Stimulated activated CD4-positive, alpha-beta T cell treated with anti-CD3 and anti-CD28 coated beads, TNF-alpha, amount 100 ng/mL, for 1 hour (primary cell): ENCODE measurements at regions not wholly inside any gene's neighbourhood (a gene's known extent, or its start where the extent isn't known, plus 50 kb on each side); places are given as distances from the start of the nearest gene placed in this dataset.

ENCODE experiments used
- DNase-seq, 3 donors: peaks; one replicate each; pipeline ENCODE4 v3.0.0-alpha.2; 2020; ENCODE audit warnings: low read depth in 3 of 3, low spot score in 1 of 3

DNA sequence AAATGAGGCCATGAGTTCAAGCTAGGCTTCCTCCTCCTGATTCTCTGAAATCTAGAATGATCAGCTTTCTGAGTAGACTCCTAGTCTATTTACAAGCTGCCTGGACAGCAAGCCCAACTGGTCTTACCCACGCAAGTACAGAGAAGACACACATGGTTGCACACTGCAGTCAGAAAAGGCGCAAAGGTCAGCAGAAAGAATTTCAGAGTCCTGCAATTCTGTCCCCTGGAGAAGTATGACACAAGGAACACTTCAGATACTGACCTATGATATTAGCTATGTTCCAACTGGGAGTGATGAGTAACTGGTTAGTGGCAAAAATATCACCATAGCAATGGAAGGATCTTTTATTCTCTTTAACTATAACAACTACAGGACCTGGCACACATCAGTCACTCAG, 336.1 kb upstream of the PKDCC start:
- no peak for DNase-seq

DNA sequence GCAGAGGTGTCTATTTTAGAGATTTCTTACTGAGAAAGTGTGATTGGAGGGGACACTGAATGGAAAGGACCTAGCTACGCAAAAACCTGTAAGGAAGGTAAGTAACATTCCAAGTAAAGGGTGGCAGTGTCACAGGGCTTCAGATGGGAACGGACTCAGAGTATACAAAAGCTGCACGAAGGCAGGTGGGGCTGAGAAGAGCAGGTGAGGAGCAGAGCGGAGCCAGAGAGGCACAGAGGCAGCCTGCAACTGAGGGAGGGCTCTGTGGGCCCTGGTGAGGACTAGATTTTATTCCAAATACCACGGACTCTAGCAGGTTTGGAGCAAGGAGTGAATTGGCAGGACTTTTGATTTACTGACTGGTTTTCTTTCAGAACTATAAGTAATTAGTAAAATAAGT, 331.3 kb upstream of the PKDCC start:
- DNase-seq = no peak

DNA sequence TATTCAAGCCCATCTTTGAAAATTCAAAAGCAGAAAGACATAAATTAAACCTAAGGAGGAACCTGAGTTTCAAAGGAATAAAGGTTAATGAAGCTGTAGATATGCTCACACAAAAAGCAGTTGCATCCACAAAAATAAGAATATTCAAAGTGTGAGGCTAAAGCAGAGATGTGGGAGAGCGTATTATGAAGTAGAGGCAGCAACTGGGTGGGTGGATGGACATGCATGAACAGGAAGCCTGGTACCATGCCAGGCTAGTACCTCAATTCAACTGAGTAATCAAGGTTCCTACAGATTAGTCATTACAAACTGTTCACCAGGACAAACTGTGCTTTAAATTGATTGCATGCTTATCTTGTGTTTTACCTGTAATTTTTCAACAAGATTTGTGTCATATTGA, 330.0 kb upstream of the PKDCC start:
- DNase-seq = no peak

DNA sequence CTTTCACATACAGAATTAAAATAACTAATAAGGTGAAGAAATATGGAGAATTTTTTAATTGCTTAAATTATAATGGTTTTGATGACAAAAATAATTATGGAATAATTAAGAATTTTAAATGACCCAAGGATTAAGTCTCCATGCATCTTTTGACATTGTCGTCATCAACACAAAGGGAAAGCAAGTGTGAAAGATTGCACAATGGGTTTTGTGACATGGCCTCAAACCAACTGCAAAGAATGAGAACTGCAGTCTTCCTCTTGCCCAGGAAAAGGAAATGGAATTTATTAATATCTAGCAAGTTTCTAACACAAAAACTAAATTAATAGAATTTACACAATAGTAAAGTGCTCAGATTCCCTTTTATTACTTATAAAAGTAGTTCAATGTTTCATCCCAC, 329.1 kb upstream of the PKDCC start:
- no peak for DNase-seq

DNA sequence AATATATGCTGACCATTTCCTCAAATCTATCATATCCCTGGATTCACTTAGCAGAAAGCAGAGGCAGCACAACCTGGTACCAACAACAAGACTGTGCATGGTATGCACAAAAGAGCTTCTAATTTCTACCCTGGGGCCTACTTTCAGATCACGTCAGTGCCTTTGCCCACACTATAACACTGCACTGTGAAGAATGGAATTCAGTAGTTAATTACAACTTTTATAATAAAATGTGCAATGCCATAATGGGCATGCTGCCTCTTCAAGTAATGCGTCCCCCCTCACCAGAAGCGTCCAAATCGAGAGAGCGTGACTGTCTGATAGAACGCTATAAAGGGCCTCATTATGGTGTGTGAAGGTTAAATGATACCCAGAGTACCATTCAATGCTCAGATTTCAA, 328.1 kb upstream of the PKDCC start:
- DNase-seq = no peak

DNA sequence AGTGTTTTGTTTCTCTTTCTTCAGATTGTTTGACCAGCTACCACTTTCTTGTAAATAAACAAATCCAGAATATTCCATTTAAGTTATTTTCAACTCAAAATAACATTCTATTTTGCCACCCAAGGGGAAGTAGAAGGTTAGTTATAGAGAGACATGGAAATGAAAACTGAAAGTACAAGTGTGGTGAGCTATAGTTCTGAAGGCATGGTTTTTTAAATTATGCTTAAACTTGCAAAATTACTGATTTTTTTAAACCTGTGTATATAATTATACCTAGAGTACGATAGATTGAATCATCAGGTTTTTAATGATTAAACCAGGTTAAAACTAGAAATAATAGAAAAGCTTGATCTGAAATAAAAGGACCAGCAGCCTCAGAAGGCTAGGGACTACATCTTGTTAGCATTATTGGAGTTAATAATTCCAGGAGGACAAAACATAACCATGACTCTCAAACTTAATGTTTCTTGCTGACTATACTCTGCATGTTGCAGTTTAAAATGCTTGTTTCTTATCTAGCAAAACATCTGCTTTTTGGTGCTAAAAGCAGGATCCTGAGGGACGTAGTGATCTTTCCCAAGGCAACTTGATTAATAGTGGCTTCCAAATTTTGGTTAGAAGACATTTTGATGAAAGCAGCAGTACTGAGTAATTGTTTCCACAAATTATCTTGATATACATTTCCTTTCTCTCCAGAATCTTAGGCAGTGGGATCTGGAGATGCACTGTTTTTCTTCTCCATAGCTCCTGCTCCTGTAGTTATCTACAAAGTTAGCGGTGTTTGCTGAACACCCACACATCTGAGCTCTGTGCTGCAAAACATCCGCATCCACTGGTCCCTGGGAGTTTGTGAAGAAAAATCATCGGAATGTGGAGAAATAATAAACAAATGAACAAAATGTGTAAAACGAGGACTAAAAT, 327.2 kb upstream of the PKDCC start:
- no peak for DNase-seq

DNA sequence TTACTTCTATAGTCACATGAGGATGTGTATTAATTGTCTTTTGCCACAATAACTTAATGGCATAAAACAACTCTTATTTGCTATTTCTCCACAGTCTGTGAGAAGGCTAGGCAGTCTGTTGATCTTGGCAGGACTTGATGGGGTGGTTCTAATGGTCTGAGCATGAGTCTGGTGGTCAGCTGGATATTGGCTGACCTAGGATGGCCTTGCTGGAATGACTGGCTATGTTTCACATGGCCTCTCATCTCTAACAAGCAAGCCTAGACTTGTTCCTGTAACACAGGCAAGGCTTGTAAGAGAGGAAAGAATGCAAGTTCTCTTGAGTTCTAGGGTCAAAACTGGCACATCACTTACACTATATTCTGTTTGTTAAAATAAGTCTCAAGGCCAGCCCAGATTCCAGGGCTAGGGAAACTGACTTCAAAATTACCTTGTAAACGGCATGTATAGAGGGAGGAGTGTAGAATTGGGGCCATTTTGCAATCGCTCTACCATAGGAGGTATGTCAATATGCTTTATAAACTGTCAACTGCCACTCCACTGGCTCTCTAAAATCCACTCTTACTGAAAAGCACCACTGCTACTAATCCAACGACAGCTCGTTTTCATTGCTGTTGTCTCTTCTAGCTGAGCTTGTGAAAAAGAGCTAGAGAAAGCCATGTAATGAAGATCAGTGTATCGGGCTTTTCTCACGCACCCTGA, 325.0 kb upstream of the PKDCC start:
- no peak for DNase-seq

DNA sequence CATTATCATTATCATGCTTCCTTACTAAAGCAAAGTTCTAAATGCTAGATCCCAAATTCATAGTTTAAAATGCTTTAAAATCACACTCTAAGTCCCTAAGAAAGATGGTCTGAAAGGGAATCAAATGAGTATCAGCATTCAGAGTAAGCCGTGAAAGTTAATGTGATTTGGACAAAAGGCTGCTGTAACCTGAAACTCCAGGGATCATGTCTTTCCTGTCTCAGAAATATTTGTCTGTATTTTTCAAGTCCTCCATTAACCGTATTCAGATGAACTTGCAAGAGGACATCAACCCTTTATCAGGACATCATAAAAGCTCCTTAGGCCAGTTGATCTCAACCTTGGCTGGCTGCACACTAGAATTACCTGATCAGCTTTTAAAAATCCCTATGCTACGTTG, 324.3 kb upstream of the PKDCC start:
- no peak for DNase-seq

DNA sequence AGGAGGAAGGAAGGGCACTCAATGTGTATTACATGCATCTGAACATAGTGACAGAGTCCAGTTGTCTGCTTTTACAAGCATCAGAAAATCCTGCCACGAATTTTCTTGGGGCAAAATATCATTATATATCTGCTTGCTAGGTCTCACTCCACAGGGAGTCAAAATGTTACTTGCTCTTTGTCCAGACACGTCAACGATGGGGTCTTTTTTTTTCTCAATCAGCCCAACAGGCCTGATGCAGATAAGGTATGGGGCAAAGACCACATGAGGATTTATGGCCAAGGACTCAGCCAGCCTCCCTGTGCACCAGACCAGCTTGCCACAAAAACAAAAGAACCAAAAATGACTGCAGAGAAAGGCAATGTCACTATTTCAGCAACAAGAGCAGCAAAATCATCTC, 323.4 kb upstream of the PKDCC start:
- no peak for DNase-seq

DNA sequence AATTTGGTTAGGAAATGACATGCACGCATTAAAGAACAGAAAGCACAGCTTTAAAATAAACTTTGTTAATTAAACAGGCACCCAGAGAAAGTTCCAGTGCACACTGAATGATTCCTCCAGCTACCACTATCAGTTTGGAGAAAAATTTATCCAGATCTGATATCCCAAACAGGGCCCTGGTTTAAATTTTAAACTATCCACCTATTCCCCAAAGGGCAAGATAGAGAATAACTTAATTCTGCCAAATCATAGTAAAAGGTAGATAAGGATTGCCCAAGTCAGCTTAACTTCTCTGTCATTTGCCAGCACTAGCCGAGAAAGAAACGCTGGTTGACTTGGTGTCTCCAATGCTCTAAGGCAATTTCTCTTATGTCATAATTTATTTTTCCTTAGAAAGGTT, 321.9 kb upstream of the PKDCC start:
- no peak for DNase-seq

DNA sequence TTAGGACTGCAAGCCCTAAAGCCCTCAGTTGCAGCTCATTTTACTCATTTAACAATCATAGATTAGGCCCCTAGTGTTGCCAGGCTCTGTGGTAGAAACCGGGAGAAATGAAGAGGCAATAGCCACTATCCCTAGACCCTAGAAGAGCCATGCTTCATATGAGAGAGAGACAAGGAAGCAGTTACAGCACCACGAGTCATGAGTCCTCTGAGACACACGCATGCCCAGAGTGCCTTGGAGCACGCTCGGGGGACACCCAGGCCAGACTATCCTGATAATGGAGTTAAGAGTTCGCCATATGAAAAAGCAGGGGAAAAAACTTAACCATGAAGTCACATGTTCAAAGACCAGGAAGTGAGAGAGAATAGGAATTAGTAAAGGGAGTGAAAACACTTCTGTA, 321.5 kb upstream of the PKDCC start:
- DNase-seq = no peak

DNA sequence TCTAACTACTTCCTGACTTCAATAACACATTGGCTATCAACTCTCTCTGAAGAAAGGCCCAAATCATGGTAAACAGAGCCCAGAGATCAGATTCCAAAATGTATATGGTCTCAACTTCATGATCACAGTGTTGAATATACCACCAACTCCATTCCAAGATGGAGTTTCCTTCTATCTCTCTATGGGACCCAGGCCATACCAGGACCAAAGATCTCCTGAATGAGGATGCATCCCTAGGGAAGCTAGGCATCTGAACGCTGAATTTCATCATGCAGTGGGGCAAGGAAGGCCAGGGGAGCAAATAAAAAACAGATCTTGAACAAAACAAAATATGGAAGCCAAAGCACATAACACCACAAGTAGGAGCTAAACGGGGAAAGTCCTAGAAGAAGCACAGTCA, 320.7 kb upstream of the PKDCC start:
- no peak for DNase-seq

DNA sequence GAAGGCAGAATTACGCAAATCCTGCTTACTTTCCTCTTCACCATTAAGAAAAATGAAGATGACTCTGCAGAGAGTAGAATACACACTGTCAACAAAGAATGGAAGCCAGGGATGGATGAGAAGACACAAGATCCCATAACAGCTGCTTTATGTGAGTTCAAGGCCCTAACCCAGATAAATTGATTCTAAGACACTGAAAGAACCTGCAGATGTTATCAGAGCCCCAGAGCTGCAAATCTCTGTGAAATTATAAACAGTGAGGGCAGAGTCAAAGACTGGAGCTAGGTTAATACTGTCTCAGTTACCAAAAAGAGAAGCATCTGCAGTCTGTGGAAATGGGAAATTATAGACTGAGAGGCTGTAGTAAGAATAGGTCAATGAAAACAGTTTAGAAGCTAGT, 320.1 kb upstream of the PKDCC start:
- no peak for DNase-seq

DNA sequence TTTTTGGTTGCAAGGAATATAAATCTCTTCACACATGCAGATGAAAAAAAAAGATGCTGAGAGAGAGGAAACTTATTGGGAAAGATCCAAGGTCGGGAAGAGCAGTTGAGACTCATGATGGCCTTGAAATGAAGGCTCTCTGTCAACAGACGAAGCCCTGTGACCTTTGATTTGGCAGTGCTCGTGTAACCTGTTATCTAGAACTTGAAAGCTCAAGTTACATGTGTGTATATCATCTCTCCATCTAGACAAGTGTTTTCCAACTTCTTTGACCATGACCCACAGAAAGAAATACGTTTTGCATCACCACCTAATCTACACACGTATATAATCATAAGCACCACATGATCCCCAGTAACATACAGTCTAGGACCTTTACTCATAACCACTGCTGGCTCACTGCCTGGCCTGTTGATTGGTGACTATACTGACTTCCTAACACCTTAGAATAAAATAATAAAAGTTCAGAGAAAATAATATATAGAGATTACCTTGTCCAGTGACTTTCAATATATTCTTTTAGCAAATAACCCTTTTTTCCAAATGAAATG, 319.0 kb upstream of the PKDCC start:
- DNase-seq = no peak

DNA sequence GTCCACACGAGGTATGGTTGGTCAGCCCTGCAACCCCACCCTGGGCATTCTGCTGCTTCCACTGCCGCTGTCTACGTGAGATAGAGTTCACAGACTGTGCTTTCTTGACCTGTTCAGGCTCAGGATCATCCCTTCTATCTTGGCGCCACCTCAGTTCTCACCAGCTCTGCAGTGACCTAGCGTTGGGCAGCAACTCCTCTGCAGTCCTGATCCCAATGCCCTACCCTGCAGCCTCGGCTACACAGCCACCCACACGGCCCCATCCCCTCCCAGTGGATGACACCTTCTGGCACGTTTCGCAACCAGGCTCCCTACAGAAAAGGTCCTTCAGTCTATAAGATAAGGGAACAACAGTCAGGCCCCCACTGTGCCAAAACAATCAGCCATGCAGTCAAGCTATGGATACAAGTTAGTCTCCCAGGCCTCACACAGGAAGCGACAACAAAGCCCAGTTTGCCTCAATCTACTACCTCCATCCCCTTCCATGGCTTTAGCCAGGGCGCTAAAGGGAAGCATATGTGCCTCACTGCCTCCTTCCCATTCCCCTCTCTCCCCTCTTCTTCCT, 317.9 kb upstream of the PKDCC start:
- DNase-seq = no peak

DNA sequence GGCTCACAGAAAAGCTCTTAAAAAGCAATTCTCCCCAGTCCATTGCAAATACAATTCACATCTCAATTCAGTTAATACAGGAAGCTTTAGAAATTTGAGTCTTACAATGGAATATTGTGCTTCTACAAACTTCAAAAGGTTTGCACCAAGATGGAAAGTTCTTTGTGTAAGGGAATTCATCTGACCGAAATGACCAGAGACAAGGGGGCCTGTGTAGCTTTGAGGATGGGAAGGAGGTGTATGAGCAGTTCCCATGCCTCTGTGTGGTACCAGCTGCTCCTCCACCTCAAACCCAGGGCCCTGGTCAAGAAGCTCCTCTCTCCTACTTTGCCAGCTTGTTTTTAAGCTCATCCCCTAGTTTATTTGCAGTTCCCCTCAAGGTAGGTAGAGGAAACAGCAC, 312.8 kb upstream of the PKDCC start:
- no peak for DNase-seq

DNA sequence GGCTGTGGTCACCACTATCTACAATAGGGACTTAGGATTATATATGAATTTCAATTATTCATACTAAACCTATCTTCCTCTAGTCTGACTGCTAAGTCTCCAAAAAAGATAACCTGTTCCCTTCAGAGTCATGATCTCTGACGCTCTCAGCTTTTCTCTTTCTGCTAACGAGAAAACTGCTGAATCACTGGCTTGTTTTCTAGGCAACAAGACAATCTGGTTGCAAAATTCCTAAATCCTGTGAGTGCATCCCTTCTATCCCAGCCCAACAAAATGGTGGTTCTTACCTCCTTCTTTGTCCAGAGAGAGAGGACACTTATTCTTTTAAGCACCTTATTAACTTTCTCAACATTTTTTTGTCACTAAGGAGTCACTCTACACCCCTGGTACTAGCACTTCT, 312.3 kb upstream of the PKDCC start:
- DNase-seq = no peak

DNA sequence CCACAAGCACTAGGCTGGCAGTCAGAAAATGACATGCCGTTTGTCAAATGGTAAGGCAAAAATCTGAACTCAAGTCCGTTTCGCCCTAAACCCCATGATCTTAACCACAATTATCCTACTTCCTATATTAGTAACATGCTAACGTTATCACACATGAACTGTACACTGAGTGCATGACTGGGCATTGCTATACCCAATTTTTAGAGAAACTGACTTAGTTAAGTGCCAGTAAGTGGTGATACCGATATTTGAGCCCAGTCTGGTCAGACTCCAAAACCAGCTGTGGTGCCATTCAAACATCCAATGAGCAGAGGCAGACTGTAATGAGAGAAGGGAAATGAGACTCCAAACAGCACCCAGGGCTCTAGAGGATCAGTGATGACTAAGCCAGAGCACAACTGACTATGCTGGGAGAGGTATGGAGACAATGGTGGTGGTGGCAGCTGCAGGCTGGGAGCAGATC, 311.7 kb upstream of the PKDCC start:
- no peak for DNase-seq

DNA sequence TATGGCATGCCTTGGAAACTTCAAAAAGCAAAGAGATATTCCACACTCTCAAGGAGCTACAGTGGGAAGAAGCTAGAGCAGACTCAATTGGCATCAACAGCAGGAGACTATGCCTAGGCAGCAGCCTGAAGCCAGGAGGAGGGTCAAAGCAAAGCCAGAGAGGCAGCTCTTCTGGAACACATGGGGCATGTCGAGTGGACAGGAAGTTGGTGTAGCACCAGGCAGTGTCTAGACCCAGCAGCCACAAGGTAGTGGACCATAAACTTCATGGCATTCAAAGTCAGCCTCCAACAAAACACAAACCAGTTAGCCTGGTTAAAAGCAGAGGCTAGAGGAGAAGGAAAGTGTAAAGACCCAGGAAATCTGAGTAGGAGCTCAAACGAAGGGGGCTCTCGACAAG, 311.2 kb upstream of the PKDCC start:
- DNase-seq = no peak

DNA sequence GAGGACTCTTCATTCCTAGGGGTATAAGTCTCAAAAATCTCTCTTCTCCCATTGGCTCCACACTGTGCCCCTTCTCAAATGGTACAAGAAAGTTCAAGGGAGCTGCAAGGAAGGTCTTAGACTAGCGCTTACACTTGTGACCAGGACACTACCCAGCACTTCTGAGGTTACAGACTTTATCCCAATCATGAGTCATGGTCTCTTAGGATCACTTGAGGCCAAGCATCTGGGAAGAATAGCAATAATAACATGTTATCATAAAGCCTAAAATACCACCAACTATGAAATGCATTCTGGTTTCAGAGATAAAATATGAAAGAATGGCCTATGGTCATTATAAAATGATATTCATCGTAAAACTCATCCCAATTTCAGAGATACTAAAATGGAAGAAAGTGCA, 309.9 kb upstream of the PKDCC start:
- no peak for DNase-seq

DNA sequence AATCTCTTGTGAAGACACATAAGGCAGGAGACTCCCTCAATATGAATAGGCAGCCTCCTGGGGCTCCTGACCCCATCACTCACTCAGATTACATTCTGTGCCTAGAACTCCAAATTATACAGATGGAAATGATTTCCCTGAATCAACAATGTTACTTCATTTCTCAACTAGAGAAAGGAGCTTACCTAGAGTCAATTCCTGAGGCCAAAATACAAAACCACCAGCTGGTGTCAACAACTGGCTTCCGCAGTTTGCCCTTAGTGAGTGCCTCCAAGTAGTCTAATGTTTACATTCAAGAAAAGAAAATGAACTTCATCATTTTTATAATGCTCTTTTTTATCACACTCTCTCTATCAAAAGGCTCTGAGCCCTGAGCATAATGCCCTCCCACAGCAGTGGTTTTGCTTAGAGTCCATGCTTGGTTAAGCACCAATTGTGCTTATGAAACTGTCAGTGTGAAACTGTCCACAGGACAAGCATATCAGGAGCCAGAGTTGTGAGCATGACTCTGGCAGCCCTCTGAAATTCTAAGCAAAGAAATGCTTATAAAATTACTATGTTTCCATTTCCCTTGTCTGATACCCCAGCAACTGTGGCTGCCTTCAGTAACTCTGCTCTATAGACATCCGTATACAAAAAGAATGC, 305.7 kb upstream of the PKDCC start:
- no peak for DNase-seq

DNA sequence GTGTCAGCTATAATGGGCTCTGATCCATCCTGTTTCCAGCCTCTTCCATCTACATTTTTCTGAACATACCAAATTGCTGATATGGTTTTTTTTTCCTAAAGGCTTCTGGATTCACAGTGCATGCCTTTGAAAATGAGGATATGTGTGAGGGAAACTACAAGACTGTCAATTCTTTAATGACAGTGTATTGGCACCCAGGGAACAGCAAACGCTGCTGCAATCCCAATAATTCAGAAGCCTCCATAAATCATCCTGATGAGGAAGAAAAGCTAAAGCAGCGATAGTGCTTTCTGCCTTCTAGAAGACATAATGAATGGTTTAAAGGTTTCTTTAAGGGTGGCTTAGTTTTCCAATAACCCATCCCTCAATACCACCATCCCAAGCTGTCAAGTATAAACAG, 304.5 kb upstream of the PKDCC start:
- no peak for DNase-seq
